T-helper 1 cell treated with Interleukin-12 subunit alpha and Interleukin-12 subunit beta and Interleukin-4 antibody, amounts not matched to agents 30 μg/mL and 1 μg/mL, for 36 hours (primary cell): ENCODE measurements at regions not wholly inside any gene's neighbourhood (a gene's known extent, or its start where the extent isn't known, plus 50 kb on each side); places are given as distances from the start of the nearest gene placed in this dataset.
"Not testable (repeated sequence)": the region's sequence is repeated elsewhere in the genome, so short reads cannot be mapped to it uniquely, and the experiment has no call there.

Experiments
- H3K27ac Mint-ChIP-seq: one replicate; pipeline ENCODE4 v1.8.0; 2021; ENCODE audit warnings: mild to moderate bottlenecking, mixed read lengths
- H3K27me3 Mint-ChIP-seq: one replicate; pipeline ENCODE4 v1.8.0; 2021; ENCODE audit warnings: low read depth, mixed read lengths
- H3K36me3 Mint-ChIP-seq: one replicate; pipeline ENCODE4 v1.8.0; 2021; ENCODE audit warnings: low read depth, mixed read lengths
- H3K4me1 Mint-ChIP-seq: one replicate; pipeline ENCODE4 v1.8.0; 2021; ENCODE audit warnings: low read depth, mixed read lengths
- H3K4me3 Mint-ChIP-seq: one replicate; pipeline ENCODE4 v1.8.0; 2021; ENCODE audit warnings: mild to moderate bottlenecking, moderate library complexity, mixed read lengths
- H3K9me3 Mint-ChIP-seq: one replicate; pipeline ENCODE4 v1.8.0; 2021; ENCODE audit warnings: mixed read lengths

GRCh38 chr20:59471653-59472421 is 132.5 kb upstream of the PHACTR3 start:
- H3K27ac Mint-ChIP-seq = no peak overlapping the region
- H3K27me3 Mint-ChIP-seq = peaks cover 17% of the 10 kb centered on the region
- no peaks in the 10 kb centered on the region for H3K4me1 Mint-ChIP-seq
- H3K9me3 Mint-ChIP-seq = no peaks in the 10 kb centered on the region
- H3K36me3 Mint-ChIP-seq = no peaks in the 10 kb centered on the region
- H3K4me3 Mint-ChIP-seq = no peak overlapping the region

- no peaks in the 10 kb centered on the region for H3K4me1 Mint-ChIP-seq
- H3K27me3 Mint-ChIP-seq = peaks cover 25% of the 10 kb centered on the region
- no peaks in the 10 kb centered on the region for H3K9me3 Mint-ChIP-seq
- no peak overlapping the region for H3K27ac Mint-ChIP-seq
- no peak overlapping the region for H3K4me3 Mint-ChIP-seq
- H3K36me3 Mint-ChIP-seq = no peaks in the 10 kb centered on the region
Observed at GRCh38 chr20:59473742-59474141, 130.6 kb upstream of the PHACTR3 start.

- H3K27ac Mint-ChIP-seq = no peak overlapping the region
Observed at GRCh38 chr20:59481067-59481466, 123.3 kb upstream of the PHACTR3 start.

GRCh38 chr20:59481477-59482018 is 122.8 kb upstream of the PHACTR3 start:
- Mint-ChIP-seq H3K4me1 (no peaks in the 10 kb centered on the region), H3K4me3 (no peak overlapping the region), H3K27me3 (peaks cover 25% of the 10 kb centered on the region), H3K36me3 (no peaks in the 10 kb centered on the region), H3K27ac (no peak overlapping the region), H3K9me3 (no peaks in the 10 kb centered on the region)

More at GRCh38 chr20:59481067-59481466, 123.3 kb upstream of the PHACTR3 start:
- no peaks in the 10 kb centered on the region for H3K36me3 Mint-ChIP-seq
- H3K4me1 Mint-ChIP-seq = no peaks in the 10 kb centered on the region
- no peak overlapping the region for H3K4me3 Mint-ChIP-seq
- peaks cover 29% of the 10 kb centered on the region for H3K27me3 Mint-ChIP-seq
- no peaks in the 10 kb centered on the region for H3K9me3 Mint-ChIP-seq

GRCh38 chr20:59482351-59483187 is 121.8 kb upstream of the PHACTR3 start:
- Mint-ChIP-seq H3K27me3 (peaks cover 19% of the 10 kb centered on the region), H3K4me3 (no peak overlapping the region), H3K36me3 (no peaks in the 10 kb centered on the region), H3K9me3 (no peaks in the 10 kb centered on the region), H3K27ac (no peak overlapping the region), H3K4me1 (no peaks in the 10 kb centered on the region)

GRCh38 chr20:59483481-59483880 is 120.9 kb upstream of the PHACTR3 start:
- Mint-ChIP-seq H3K4me3 (no peak overlapping the region), H3K36me3 (no peaks in the 10 kb centered on the region), H3K27ac (no peak overlapping the region), H3K9me3 (no peaks in the 10 kb centered on the region), H3K4me1 (no peaks in the 10 kb centered on the region), H3K27me3 (peaks cover 15% of the 10 kb centered on the region)

GRCh38 chr20:59484228-59484627 is 120.1 kb upstream of the PHACTR3 start:
- Mint-ChIP-seq H3K4me1 (no peaks in the 10 kb centered on the region), H3K36me3 (no peaks in the 10 kb centered on the region), H3K27me3 (peaks cover 15% of the 10 kb centered on the region), H3K4me3 (no peak overlapping the region), H3K9me3 (no peaks in the 10 kb centered on the region), H3K27ac (no peak overlapping the region)

- Mint-ChIP-seq H3K27me3 (peaks cover 11% of the 10 kb centered on the region), H3K4me3 (no peak overlapping the region), H3K4me1 (no peaks in the 10 kb centered on the region), H3K27ac (no peak overlapping the region), H3K36me3 (no peaks in the 10 kb centered on the region), H3K9me3 (no peaks in the 10 kb centered on the region)
Observed at GRCh38 chr20:59485576-59486454, 118.5 kb upstream of the PHACTR3 start.

GRCh38 chr20:59488459-59488858 is 115.9 kb upstream of the PHACTR3 start:
- not testable (repeated sequence) for H3K27ac Mint-ChIP-seq, H3K27me3 Mint-ChIP-seq, H3K9me3 Mint-ChIP-seq, H3K4me1 Mint-ChIP-seq, H3K4me3 Mint-ChIP-seq, H3K36me3 Mint-ChIP-seq

- not testable (repeated sequence) for H3K4me3 Mint-ChIP-seq, H3K27me3 Mint-ChIP-seq, H3K27ac Mint-ChIP-seq, H3K9me3 Mint-ChIP-seq, H3K4me1 Mint-ChIP-seq, H3K36me3 Mint-ChIP-seq
Observed at GRCh38 chr20:59490196-59491004, 113.9 kb upstream of the PHACTR3 start.

- Mint-ChIP-seq H3K27me3 (peaks cover 3% of the 10 kb centered on the region), H3K9me3 (no peaks in the 10 kb centered on the region), H3K4me1 (no peaks in the 10 kb centered on the region), H3K4me3 (no peak overlapping the region), H3K36me3 (no peaks in the 10 kb centered on the region), H3K27ac (no peak overlapping the region)
Observed at GRCh38 chr20:59491884-59492283, 112.5 kb upstream of the PHACTR3 start.

GRCh38 chr20:59493926-59494325 is 110.4 kb upstream of the PHACTR3 start:
- H3K27me3 Mint-ChIP-seq = peaks cover 3% of the 10 kb centered on the region
- no peaks in the 10 kb centered on the region for H3K4me1 Mint-ChIP-seq
- H3K4me3 Mint-ChIP-seq = no peak overlapping the region
- H3K9me3 Mint-ChIP-seq = no peaks in the 10 kb centered on the region
- no peak overlapping the region for H3K27ac Mint-ChIP-seq
- no peaks in the 10 kb centered on the region for H3K36me3 Mint-ChIP-seq

GRCh38 chr20:59495166-59495565 is 109.2 kb upstream of the PHACTR3 start:
- Mint-ChIP-seq H3K9me3 (peaks cover 5% of the 10 kb centered on the region), H3K27ac (no peak overlapping the region), H3K4me3 (no peak overlapping the region), H3K4me1 (no peaks in the 10 kb centered on the region), H3K36me3 (no peaks in the 10 kb centered on the region), H3K27me3 (peaks cover 15% of the 10 kb centered on the region)
